Keratinocyte (primary cell): ENCODE measurements at regions not wholly inside any gene's neighbourhood (a gene's known extent, or its start where the extent isn't known, plus 50 kb on each side); places are given as distances from the start of the nearest gene placed in this dataset.

Source experiments
- DNase-seq: peaks from one replicate; pipeline ENCODE4 v3.0.0-alpha.2; 2011; ENCODE audit warnings: low read depth, missing footprints, low spot score
- FAIRE-seq: peaks from 2 replicates; lab custom pipeline; 2011; peaks lifted over from hg19 to GRCh38; lab: Jason Lieb, UNC
- H2AFZ ChIP-seq: 2 replicates; pipeline ENCODE4 v1.6.0; 2012; ENCODE audit warnings: low read length, control low read depth, inconsistent platforms; ENCODE audit not compliant: control insufficient read depth
- H3K27ac ChIP-seq: 2 replicates; pipeline ENCODE4 v1.5.1; 2011; ENCODE audit warnings: low read length; ENCODE audit not compliant: control insufficient read depth, insufficient read depth
- H3K27me3 ChIP-seq: 3 replicates; pipeline ENCODE4 v1.6.0; 2011; ENCODE audit warnings: low read length; ENCODE audit not compliant: control insufficient read depth, insufficient read depth; ENCODE audit errors: extremely low read depth
- H3K36me3 ChIP-seq, 2 experiments: 2 replicates in 1 of 2; 3 replicates in 1 of 2; pipeline ENCODE4 v1.5.1; 2011; ENCODE audit warnings: low read length in 2 of 2, mild to moderate bottlenecking in 1 of 2; ENCODE audit not compliant: control insufficient read depth in 2 of 2, insufficient read depth in 2 of 2; ENCODE audit errors: extremely low read depth in 1 of 2
- H3K4me1 ChIP-seq: 3 replicates; pipeline ENCODE4 v1.5.1; 2011; ENCODE audit warnings: low read length; ENCODE audit not compliant: control insufficient read depth, insufficient read depth; ENCODE audit errors: extremely low read depth
- H3K4me2 ChIP-seq: 3 replicates; pipeline ENCODE4 v1.6.0; 2011; ENCODE audit warnings: low read depth, low read length; ENCODE audit not compliant: control insufficient read depth, insufficient read depth; ENCODE audit errors: extremely low read depth
- H3K4me3 ChIP-seq, 3 experiments: fragments of 200-600 bp in 1 of 3; sonication (generic) in 1 of 3; 2 replicates in 2 of 3; 3 replicates in 1 of 3; pipeline ENCODE4 v1.5.1; 2011 to 2016; ENCODE audit warnings: low read length in 3 of 3, mild to moderate bottlenecking in 3 of 3, control low read depth in 2 of 3, inconsistent platforms in 1 of 3, low read depth in 1 of 3, mixed read lengths in 1 of 3, mixed run types in 1 of 3, moderate library complexity in 1 of 3; ENCODE audit not compliant: control insufficient read depth in 2 of 3, insufficient read depth in 2 of 3; ENCODE audit errors: extremely low read depth in 1 of 3
- H3K79me2 ChIP-seq: 2 replicates; pipeline ENCODE4 v1.6.0; 2012; ENCODE audit warnings: low read length; ENCODE audit not compliant: control insufficient read depth, insufficient read depth
- H3K9ac ChIP-seq: 3 replicates; pipeline ENCODE4 v1.6.0; 2011; ENCODE audit warnings: low read length; ENCODE audit not compliant: control insufficient read depth, insufficient read depth; ENCODE audit errors: extremely low read depth
- H3K9me1 ChIP-seq: 3 replicates; pipeline ENCODE4 v1.6.0; 2011; ENCODE audit warnings: low read length; ENCODE audit not compliant: control insufficient read depth, insufficient read depth; ENCODE audit errors: extremely low read depth
- H3K9me3 ChIP-seq: 2 replicates; pipeline ENCODE4 v1.5.1; 2012; ENCODE audit warnings: low read depth, low read length; ENCODE audit not compliant: control insufficient read depth
- H4K20me1 ChIP-seq: 3 replicates; pipeline ENCODE4 v1.6.0; 2011; ENCODE audit warnings: low read length; ENCODE audit not compliant: control insufficient read depth, insufficient read depth; ENCODE audit errors: extremely low read depth
- EZH2 ChIP-seq: IDR thresholded peaks from one replicate; pipeline ENCODE4 v1.6.1; 2012; ENCODE audit warnings: inconsistent platforms, mild to moderate bottlenecking, low read length, moderate library complexity
- dilution Hi-C: fragments of 300-500 bp; cut with MboI; formaldehyde crosslinking; loops from one replicate; pipeline ENCODE4 v1.7.0; 2020; ENCODE audit warnings: low sequenced_read_pairs; ENCODE audit not compliant: extremely low pct_ligation_motif_present
- TF ChIP-seq, protein P1 (sequence below), 3 experiments: IDR thresholded peaks in 1 of 3; conservative IDR thresholded peaks in 1 of 3; optimal IDR thresholded peaks in 1 of 3; 2 replicates in 2 of 3; 3 replicates in 1 of 3; pipeline versions ENCODE3 to v1.5.1; 2011; ENCODE audit warnings: low read length in 3 of 3, mild to moderate bottlenecking in 3 of 3, moderate library complexity in 2 of 3, control low read depth in 1 of 3, inconsistent platforms in 1 of 3; ENCODE audit not compliant: insufficient read depth in 2 of 3; ENCODE audit errors: extremely low read depth in 1 of 3

DNA sequence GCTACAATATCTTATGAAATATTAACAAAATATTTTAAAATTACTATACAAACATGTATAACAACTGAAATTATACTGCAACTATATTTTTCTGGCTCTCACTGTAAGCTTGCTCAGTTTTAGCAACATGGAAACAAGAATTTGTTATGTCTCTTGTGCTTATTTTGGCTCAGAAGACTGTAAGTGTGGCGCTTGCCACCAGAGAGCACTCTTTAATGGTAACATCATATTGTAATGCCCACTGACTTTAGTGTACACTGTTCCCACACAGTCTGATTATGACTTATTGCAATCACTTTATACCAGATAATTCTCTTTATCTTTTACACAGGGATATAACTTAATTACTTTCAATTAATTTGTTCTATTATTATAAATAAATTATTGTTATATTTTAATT is 1500.6 kb upstream of the TMEFF2 start:
- H3K4me2 ChIP-seq = no peak overlapping the region
- dilution Hi-C loops = no loop called here
- no peaks in the 10 kb centered on the region for H3K79me2 ChIP-seq
- no peaks in the 10 kb centered on the region for H3K27me3 ChIP-seq
- no peaks in the 10 kb centered on the region for H3K9me3 ChIP-seq
- FAIRE-seq (no peak), DNase-seq (no peak)
- no peaks in the 10 kb centered on the region for H4K20me1 ChIP-seq
- no peak overlapping the region for H3K27ac ChIP-seq
- no peaks in the 10 kb centered on the region for H3K9me1 ChIP-seq
- H3K4me1 ChIP-seq = no peaks in the 10 kb centered on the region
- TF ChIP-seq, protein P1, sequence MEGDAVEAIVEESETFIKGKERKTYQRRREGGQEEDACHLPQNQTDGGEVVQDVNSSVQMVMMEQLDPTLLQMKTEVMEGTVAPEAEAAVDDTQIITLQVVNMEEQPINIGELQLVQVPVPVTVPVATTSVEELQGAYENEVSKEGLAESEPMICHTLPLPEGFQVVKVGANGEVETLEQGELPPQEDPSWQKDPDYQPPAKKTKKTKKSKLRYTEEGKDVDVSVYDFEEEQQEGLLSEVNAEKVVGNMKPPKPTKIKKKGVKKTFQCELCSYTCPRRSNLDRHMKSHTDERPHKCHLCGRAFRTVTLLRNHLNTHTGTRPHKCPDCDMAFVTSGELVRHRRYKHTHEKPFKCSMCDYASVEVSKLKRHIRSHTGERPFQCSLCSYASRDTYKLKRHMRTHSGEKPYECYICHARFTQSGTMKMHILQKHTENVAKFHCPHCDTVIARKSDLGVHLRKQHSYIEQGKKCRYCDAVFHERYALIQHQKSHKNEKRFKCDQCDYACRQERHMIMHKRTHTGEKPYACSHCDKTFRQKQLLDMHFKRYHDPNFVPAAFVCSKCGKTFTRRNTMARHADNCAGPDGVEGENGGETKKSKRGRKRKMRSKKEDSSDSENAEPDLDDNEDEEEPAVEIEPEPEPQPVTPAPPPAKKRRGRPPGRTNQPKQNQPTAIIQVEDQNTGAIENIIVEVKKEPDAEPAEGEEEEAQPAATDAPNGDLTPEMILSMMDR (optimal IDR thresholded peaks at IDR 0.05 in 1 of 3, IDR thresholded peaks at IDR 0.05 in 1 of 3, conservative IDR thresholded peaks at IDR 0.05 in 1 of 3; ENCODE audit: extremely low read depth in 1 of 3, insufficient read depth in 2 of 3, low read length in 3 of 3) = peak in 1 of 3 experiments; percentile 31
- TF ChIP-seq EZH2 = no peak
- no peak overlapping the region for H3K9ac ChIP-seq
- no peak overlapping the region for H2AFZ ChIP-seq
- no peak overlapping the region for H3K4me3 ChIP-seq
- no peaks in the 10 kb centered on the region for H3K36me3 ChIP-seq

GRCh38 chr2:193693758-193694157 is 1499.0 kb upstream of the TMEFF2 start:
- Histone ChIP-seq H3K4me3 (no peak overlapping the region), H3K9me3 (no peaks in the 10 kb centered on the region), H3K36me3 (no peaks in the 10 kb centered on the region), H3K27ac (no peak overlapping the region), H3K4me2 (no peak overlapping the region), H4K20me1 (no peaks in the 10 kb centered on the region), H3K27me3 (no peaks in the 10 kb centered on the region), H3K4me1 (no peaks in the 10 kb centered on the region), H2AFZ (no peak overlapping the region), H3K9ac (no peak overlapping the region), H3K79me2 (no peaks in the 10 kb centered on the region), H3K9me1 (no peaks in the 10 kb centered on the region)
- DNase-seq (no peak), FAIRE-seq (no peak)
- dilution Hi-C loops = no loop called here
- TF ChIP-seq, protein P1 (optimal IDR thresholded peaks at IDR 0.05 in 1 of 3, IDR thresholded peaks at IDR 0.05 in 1 of 3, conservative IDR thresholded peaks at IDR 0.05 in 1 of 3; ENCODE audit: extremely low read depth in 1 of 3, insufficient read depth in 2 of 3, low read length in 3 of 3) = no peak
- no peak for TF ChIP-seq EZH2
